ENCODE measurements at regions not wholly inside any gene's neighbourhood (a gene's known extent, or its start where the extent isn't known, plus 50 kb on each side); places are given as distances from the start of the nearest gene placed in this dataset.

GRCh38 chr15:39250460-39251186 lies 330.3 kb upstream of the THBS1 start:
- DNase-seq: no peak

GRCh38 chr15:39251413-39252133 lies 329.3 kb upstream of the THBS1 start:
- Histone ChIP-seq H3K27me3 (no peaks in the 10 kb centered on the region), H3K27ac (no peak overlapping the region), H3K36me3 (no peaks in the 10 kb centered on the region), H3K9me3 (no peaks in the 10 kb centered on the region), H3K4me1 (no peaks in the 10 kb centered on the region), H3K4me3 (no peak overlapping the region)
- intact Hi-C loops (cut with DNase I; ENCODE audit: low total_unique reads): no loop called here
- DNase-seq: no peak
- WGBS, 2 donors (ENCODE audit: low coverage in 1 of 2): 72 to 73% methylated on average over 3 of the region's 3 CpGs
- TF ChIP-seq CTCF (IDR thresholded peaks at IDR 0.05) (no peak), EP300 (IDR thresholded peaks at IDR 0.05; ENCODE audit: low read depth) (no peak), POLR2AphosphoS5 (IDR thresholded peaks at IDR 0.05) (no peak), POLR2A (IDR thresholded peaks at IDR 0.05) (no peak)
- in situ Hi-C loops (cut with MboI; ENCODE audit: low pct_ligation_motif_present in 1 of 4, low pct_unique_long_range_greater_than_20kb in 1 of 4, low sequenced_read_pairs in 3 of 4): no loop called here

More at GRCh38 chr15:39250460-39251186, 330.3 kb upstream of the THBS1 start:
- in situ Hi-C loops (cut with MboI; ENCODE audit: low pct_ligation_motif_present in 1 of 4, low pct_unique_long_range_greater_than_20kb in 1 of 4, low sequenced_read_pairs in 3 of 4): no loop called here
- no peaks in the 10 kb centered on the region for H3K27me3 ChIP-seq
- 78 to 80% methylated on average over 4 of the region's 4 CpGs for WGBS, 2 donors (ENCODE audit: low coverage in 1 of 2)
- intact Hi-C loops (cut with DNase I; ENCODE audit: low total_unique reads): no loop called here
- H3K27ac ChIP-seq: no peak overlapping the region
- H3K36me3 ChIP-seq: no peaks in the 10 kb centered on the region
- H3K4me1 ChIP-seq: no peaks in the 10 kb centered on the region
- no peak overlapping the region for H3K4me3 ChIP-seq
- H3K9me3 ChIP-seq: no peaks in the 10 kb centered on the region
- TF ChIP-seq CTCF (IDR thresholded peaks at IDR 0.05) (no peak), EP300 (IDR thresholded peaks at IDR 0.05; ENCODE audit: low read depth) (no peak), POLR2A (IDR thresholded peaks at IDR 0.05) (no peak), POLR2AphosphoS5 (IDR thresholded peaks at IDR 0.05) (no peak)

- H3K36me3 ChIP-seq: no peaks in the 10 kb centered on the region
- H3K27me3 ChIP-seq: no peaks in the 10 kb centered on the region
- intact Hi-C loops (cut with DNase I; ENCODE audit: low total_unique reads) (no loop called here), in situ Hi-C loops (cut with MboI; ENCODE audit: low pct_ligation_motif_present in 1 of 4, low pct_unique_long_range_greater_than_20kb in 1 of 4, low sequenced_read_pairs in 3 of 4) (no loop called here)
- no peak for TF ChIP-seq POLR2AphosphoS5 (IDR thresholded peaks at IDR 0.05)
- TF ChIP-seq CTCF (IDR thresholded peaks at IDR 0.05): no peak
- TF ChIP-seq POLR2A (IDR thresholded peaks at IDR 0.05): no peak
- TF ChIP-seq EP300 (IDR thresholded peaks at IDR 0.05; ENCODE audit: low read depth): no peak
- no peak for DNase-seq
- WGBS, 2 donors (ENCODE audit: low coverage in 1 of 2): 90 to 100% methylated on average over 4 of the region's 4 CpGs
- no peaks in the 10 kb centered on the region for H3K9me3 ChIP-seq
- H3K4me1 ChIP-seq: no peaks in the 10 kb centered on the region
- no peak overlapping the region for H3K27ac ChIP-seq
- H3K4me3 ChIP-seq: no peak overlapping the region
Observed at GRCh38 chr15:39252134-39252470, 328.8 kb upstream of the THBS1 start.

GRCh38 chr15:39253552-39253951 lies 327.3 kb upstream of the THBS1 start:
- intact Hi-C loops (cut with DNase I; ENCODE audit: low total_unique reads): no loop called here
- H3K27ac ChIP-seq: no peak overlapping the region
- TF ChIP-seq POLR2AphosphoS5 (IDR thresholded peaks at IDR 0.05) (no peak), CTCF (IDR thresholded peaks at IDR 0.05) (no peak), POLR2A (IDR thresholded peaks at IDR 0.05) (no peak), EP300 (IDR thresholded peaks at IDR 0.05; ENCODE audit: low read depth) (no peak)
- no peaks in the 10 kb centered on the region for H3K36me3 ChIP-seq
- WGBS, 2 donors (ENCODE audit: low coverage in 1 of 2): 85 to 100% methylated on average over 1 of the region's 1 CpG
- no peaks in the 10 kb centered on the region for H3K4me1 ChIP-seq
- no peak for DNase-seq
- no peaks in the 10 kb centered on the region for H3K9me3 ChIP-seq
- in situ Hi-C loops (cut with MboI; ENCODE audit: low pct_ligation_motif_present in 1 of 4, low pct_unique_long_range_greater_than_20kb in 1 of 4, low sequenced_read_pairs in 3 of 4): no loop called here
- H3K4me3 ChIP-seq: no peak overlapping the region
- no peaks in the 10 kb centered on the region for H3K27me3 ChIP-seq

Measured in transverse colon (tissue), 4 donors.